ENCODE measurements at regions not wholly inside any gene's neighbourhood (a gene's known extent, or its start where the extent isn't known, plus 50 kb on each side); places are given as distances from the start of the nearest gene placed in this dataset.

- Histone ChIP-seq H3K9me3 (no peaks in the 10 kb centered on the region), H3K36me3 (no peaks in the 10 kb centered on the region), H3K4me1 (peaks cover 0 to 6% of the 10 kb centered on the region in 2 donors), H3K4me3 (peak overlapping the region; percentile 26 to 50 (median 42)), H3K27me3 (peaks cover 31 to 37% (median 33%) of the 10 kb centered on the region in 3 donors), H3K27ac (no peak overlapping the region)
- intact Hi-C loops (cut with DNase I; ENCODE audit: low total_unique reads) (no loop called here), in situ Hi-C loops (cut with MboI; ENCODE audit: low sequenced_read_pairs in 4 of 4) (no loop called here)
- no peak for ATAC-seq
- no peak for TF ChIP-seq POLR2A (IDR thresholded peaks at IDR 0.05)
- TF ChIP-seq, protein P1, sequence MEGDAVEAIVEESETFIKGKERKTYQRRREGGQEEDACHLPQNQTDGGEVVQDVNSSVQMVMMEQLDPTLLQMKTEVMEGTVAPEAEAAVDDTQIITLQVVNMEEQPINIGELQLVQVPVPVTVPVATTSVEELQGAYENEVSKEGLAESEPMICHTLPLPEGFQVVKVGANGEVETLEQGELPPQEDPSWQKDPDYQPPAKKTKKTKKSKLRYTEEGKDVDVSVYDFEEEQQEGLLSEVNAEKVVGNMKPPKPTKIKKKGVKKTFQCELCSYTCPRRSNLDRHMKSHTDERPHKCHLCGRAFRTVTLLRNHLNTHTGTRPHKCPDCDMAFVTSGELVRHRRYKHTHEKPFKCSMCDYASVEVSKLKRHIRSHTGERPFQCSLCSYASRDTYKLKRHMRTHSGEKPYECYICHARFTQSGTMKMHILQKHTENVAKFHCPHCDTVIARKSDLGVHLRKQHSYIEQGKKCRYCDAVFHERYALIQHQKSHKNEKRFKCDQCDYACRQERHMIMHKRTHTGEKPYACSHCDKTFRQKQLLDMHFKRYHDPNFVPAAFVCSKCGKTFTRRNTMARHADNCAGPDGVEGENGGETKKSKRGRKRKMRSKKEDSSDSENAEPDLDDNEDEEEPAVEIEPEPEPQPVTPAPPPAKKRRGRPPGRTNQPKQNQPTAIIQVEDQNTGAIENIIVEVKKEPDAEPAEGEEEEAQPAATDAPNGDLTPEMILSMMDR (IDR thresholded peaks at IDR 0.05 in 4 of 5, conservative IDR thresholded peaks at IDR 0.05 in 1 of 5): no peak
- no peak for DNase-seq
Measured at GRCh38 chr9:71446473-71447411, 321.6 kb downstream of the CEMIP2 start.

DNA sequence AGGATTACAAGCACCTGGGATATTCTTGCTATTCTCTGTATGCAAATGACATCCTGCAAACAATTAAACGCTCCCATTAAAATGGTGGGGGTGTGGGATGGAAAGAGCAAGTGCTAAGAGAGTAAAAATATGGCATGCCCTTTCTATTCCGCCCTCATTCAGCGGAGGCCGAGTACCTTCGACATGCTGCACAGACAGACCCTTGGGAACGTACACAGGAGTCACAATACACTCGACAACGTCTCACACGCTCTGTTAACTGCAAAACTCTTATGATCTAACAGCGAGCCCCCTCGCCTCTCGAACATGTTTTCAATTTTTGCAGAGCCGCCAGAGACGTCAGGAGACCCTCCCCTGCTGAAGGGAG is 322.2 kb downstream of the CEMIP2 start:
- ATAC-seq (no peak), DNase-seq (no peak)
- H3K9me3 ChIP-seq: no peaks in the 10 kb centered on the region
- peaks cover 31 to 40% (median 33%) of the 10 kb centered on the region in 3 donors for H3K27me3 ChIP-seq
- in situ Hi-C loops (cut with MboI; ENCODE audit: low sequenced_read_pairs in 4 of 4) (no loop called here), intact Hi-C loops (cut with DNase I; ENCODE audit: low total_unique reads) (no loop called here)
- peaks cover 0 to 6% of the 10 kb centered on the region in 2 donors for H3K4me1 ChIP-seq
- H3K36me3 ChIP-seq: no peaks in the 10 kb centered on the region
- TF ChIP-seq, protein P1 (IDR thresholded peaks at IDR 0.05 in 4 of 5, conservative IDR thresholded peaks at IDR 0.05 in 1 of 5): no peak
- no peak for TF ChIP-seq POLR2A (IDR thresholded peaks at IDR 0.05)
- peak overlapping the region in 2 of 4 donors; percentile 42 to 50 for H3K4me3 ChIP-seq
- H3K27ac ChIP-seq: no peak overlapping the region

DNA sequence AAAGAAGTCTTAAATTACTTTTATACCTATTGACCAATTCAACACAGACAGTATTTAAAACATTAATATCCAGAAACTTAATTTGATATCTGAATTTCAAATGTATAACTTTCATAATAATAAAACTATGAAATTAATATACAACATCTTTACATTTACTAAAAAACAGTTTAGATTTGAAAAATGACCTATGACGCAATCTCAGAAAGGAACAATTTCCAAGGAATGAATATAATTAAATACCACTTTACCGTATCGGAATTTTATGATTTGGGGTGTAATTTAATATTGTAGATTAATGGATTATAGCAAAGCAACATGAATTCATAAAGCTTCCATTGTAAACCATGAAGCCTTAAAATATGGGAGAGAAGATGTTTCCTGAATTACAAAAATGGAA is 321.5 kb upstream of the TRPM3 start:
- no peaks in the 10 kb centered on the region for H3K9me3 ChIP-seq
- H3K4me1 ChIP-seq: peaks cover 0 to 6% of the 10 kb centered on the region in 2 donors
- no peak for TF ChIP-seq POLR2A (IDR thresholded peaks at IDR 0.05)
- TF ChIP-seq, protein P1 (IDR thresholded peaks at IDR 0.05 in 4 of 5, conservative IDR thresholded peaks at IDR 0.05 in 1 of 5): no peak
- intact Hi-C loops (cut with DNase I; ENCODE audit: low total_unique reads): no loop called here
- peaks cover 27 to 33% (median 30%) of the 10 kb centered on the region in 3 donors for H3K27me3 ChIP-seq
- in situ Hi-C loops (cut with MboI; ENCODE audit: low sequenced_read_pairs in 4 of 4): no loop called here
- H3K36me3 ChIP-seq: no peaks in the 10 kb centered on the region
- DNase-seq: no peak
- H3K27ac ChIP-seq: no peak overlapping the region
- ATAC-seq: no peak
- no peak overlapping the region for H3K4me3 ChIP-seq

DNA sequence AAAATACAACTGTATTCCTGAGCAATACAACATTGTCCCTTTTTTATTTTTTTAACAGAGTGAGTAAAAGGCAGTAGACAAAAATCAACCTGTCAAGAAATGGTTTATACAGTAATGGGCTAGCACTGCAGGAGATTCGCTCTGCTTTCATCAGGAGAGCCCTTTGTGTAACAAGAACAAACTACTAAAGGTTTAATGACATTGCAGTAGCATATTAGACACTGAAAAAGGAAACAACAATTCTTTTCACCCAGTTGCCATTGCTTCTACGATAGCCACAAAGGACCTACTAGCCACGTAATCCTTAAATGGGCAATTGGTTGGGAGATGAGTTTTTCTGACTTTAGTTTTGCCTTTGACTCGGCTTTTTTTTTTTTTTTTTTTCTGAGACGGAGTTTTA is 319.8 kb upstream of the TRPM3 start:
- Histone ChIP-seq H3K4me1 (no peaks in the 10 kb centered on the region), H3K27me3 (peaks cover 11 to 16% (median 14%) of the 10 kb centered on the region in 3 donors), H3K27ac (no peak overlapping the region), H3K4me3 (no peak overlapping the region), H3K9me3 (no peaks in the 10 kb centered on the region), H3K36me3 (no peaks in the 10 kb centered on the region)
- DNase-seq: no peak
- no peak for ATAC-seq
- TF ChIP-seq, protein P1 (IDR thresholded peaks at IDR 0.05 in 4 of 5, conservative IDR thresholded peaks at IDR 0.05 in 1 of 5): no peak
- no peak for TF ChIP-seq POLR2A (IDR thresholded peaks at IDR 0.05)
- intact Hi-C loops (cut with DNase I; ENCODE audit: low total_unique reads): no loop called here
- in situ Hi-C loops (cut with MboI; ENCODE audit: low sequenced_read_pairs in 4 of 4): no loop called here
